H1 (cell line): ENCODE measurements at regions not wholly inside any gene's neighbourhood (a gene's known extent, or its start where the extent isn't known, plus 50 kb on each side); places are given as distances from the start of the nearest gene placed in this dataset.
A peak's percentile ranks its signal among the peaks of the same experiment; 100 is the strongest.

Experiments
- CTCF ChIA-PET: fragments of 300-600 bp; sonication (Branson Sonifier 250); formaldehyde crosslinking; loops from one replicate; lab custom pipeline; 2021; ENCODE audit not compliant: partially characterized antibody; lab: Charles Lee
- POLR2A ChIA-PET: fragments of 300-600 bp; sonication (Branson Sonifier 250); formaldehyde crosslinking; loops from one replicate; lab custom pipeline; 2021; ENCODE audit warnings: inconsistent platforms; ENCODE audit not compliant: partially characterized antibody; lab: Charles Lee
- DNase-seq, 2 experiments: peaks; one replicate each; pipeline versions ENCODE4 v3.0.0 to v3.0.0-alpha.2; 2010 to 2022; ENCODE audit warnings: low spot score in 2 of 2, low read depth in 1 of 2, mixed read lengths in 1 of 2
- FAIRE-seq: peaks from 2 replicates; lab custom pipeline; 2011; peaks lifted over from hg19 to GRCh38; lab: Jason Lieb, UNC
- H2AFZ ChIP-seq: 2 replicates; pipeline ENCODE4 v1.8.1; 2012; ENCODE audit warnings: low read length, inconsistent platforms
- H2AK5ac ChIP-seq: 2 replicates; pipeline ENCODE4 v1.6.1; 2013; ENCODE audit warnings: low read depth, low read length
- H2BK120ac ChIP-seq: replicated peaks from 2 replicates; pipeline ENCODE3; 2013; ENCODE audit warnings: low read depth, low read length, inconsistent platforms
- H2BK12ac ChIP-seq: 2 replicates; pipeline ENCODE4 v1.6.1; 2013; ENCODE audit warnings: low read depth, low read length
- H2BK15ac ChIP-seq: 2 replicates; pipeline ENCODE4 v1.6.1; 2013; ENCODE audit warnings: low read length
- H2BK20ac ChIP-seq: 2 replicates; pipeline ENCODE4 v1.6.1; 2013; ENCODE audit warnings: low read length
- H2BK5ac ChIP-seq: 2 replicates; pipeline ENCODE4 v1.6.1; 2013; ENCODE audit warnings: low read depth, low read length
- H3K14ac ChIP-seq: 2 replicates; pipeline ENCODE4 v1.6.1; 2013; ENCODE audit warnings: inconsistent platforms; ENCODE audit not compliant: insufficient read length
- H3K18ac ChIP-seq: 2 replicates; pipeline ENCODE4 v1.6.1; 2013; ENCODE audit warnings: low read length; ENCODE audit errors: extremely low read depth
- H3K23ac ChIP-seq: 2 replicates; pipeline ENCODE4 v1.6.1; 2013; ENCODE audit warnings: inconsistent platforms; ENCODE audit not compliant: insufficient read length
- H3K23me2 ChIP-seq: 2 replicates; pipeline ENCODE4 v1.6.1; 2013; ENCODE audit warnings: low read depth, low read length
- H3K27ac ChIP-seq: 2 replicates; pipeline ENCODE4 v1.6.1; 2011; ENCODE audit warnings: low read depth, low read length, inconsistent platforms
- H3K27me3 ChIP-seq, 4 experiments: replicated peaks in 1 of 4; 1 replicate in 1 of 4; 2 replicates in 3 of 4; pipeline versions ENCODE4 v1.6.1 to v1.8.1; 2011 to 2013; ENCODE audit warnings: low read length in 3 of 4, mild to moderate bottlenecking in 3 of 4, inconsistent platforms in 2 of 4, mixed read lengths in 2 of 4, moderate library complexity in 1 of 4; ENCODE audit not compliant: control insufficient read depth in 3 of 4, insufficient read depth in 3 of 4; ENCODE audit errors: extremely low read depth in 1 of 4
- H3K36me3 ChIP-seq, 4 experiments: 2 replicates each; pipeline versions ENCODE4 v1.6.1 to v1.8.1; 2011 to 2013; ENCODE audit warnings: mild to moderate bottlenecking in 4 of 4, low read length in 3 of 4, moderate library complexity in 2 of 4, control low read depth in 1 of 4, inconsistent platforms in 1 of 4; ENCODE audit not compliant: insufficient read depth in 4 of 4, control insufficient read depth in 2 of 4
- H3K4ac ChIP-seq: replicated peaks from 2 replicates; pipeline ENCODE3; 2013; ENCODE audit warnings: low read length, low read depth, mixed read lengths, inconsistent platforms; ENCODE audit not compliant: insufficient read length
- H3K4me1 ChIP-seq, 4 experiments: replicated peaks in 1 of 4; 1 replicate in 1 of 4; 2 replicates in 3 of 4; pipeline versions ENCODE4 v1.6.1 to v1.8.1; 2011 to 2013; ENCODE audit warnings: low read length in 3 of 4, inconsistent platforms in 2 of 4, mixed read lengths in 1 of 4; ENCODE audit not compliant: insufficient read depth in 4 of 4, control insufficient read depth in 3 of 4
- H3K4me2 ChIP-seq, 2 experiments: 2 replicates each; pipeline versions ENCODE4 v1.6.1 to v1.8.1; 2011 to 2013; ENCODE audit warnings: low read depth in 2 of 2, low read length in 2 of 2, control low read depth in 1 of 2, inconsistent platforms in 1 of 2, mild to moderate bottlenecking in 1 of 2; ENCODE audit not compliant: insufficient read depth in 1 of 2
- H3K4me3 ChIP-seq, 4 experiments: fragments of 200-600, 300-600 bp in 1 of 4; sonication (generic), shearing (Covaris generic), sonication (Bioruptor Twin) in 1 of 4; 2 replicates each; pipeline versions ENCODE4 v1.5.1 to v1.8.1; 2011 to 2016; ENCODE audit warnings: low read length in 4 of 4, low read depth in 3 of 4, control low read depth in 2 of 4, inconsistent platforms in 2 of 4, mild to moderate bottlenecking in 2 of 4, mixed read lengths in 1 of 4, moderate library complexity in 1 of 4; ENCODE audit not compliant: insufficient read depth in 2 of 4; ENCODE audit errors: extremely low read depth in 1 of 4
- H3K56ac ChIP-seq: replicated peaks from 2 replicates; pipeline ENCODE3; 2013; ENCODE audit warnings: low read depth, mild to moderate bottlenecking, mixed read lengths, low read length, inconsistent platforms; ENCODE audit not compliant: insufficient read length
- H3K79me1 ChIP-seq: 2 replicates; pipeline ENCODE4 v1.6.1; 2013; ENCODE audit warnings: low read depth, low read length, control low read depth
- H3K79me2 ChIP-seq, 2 experiments: 2 replicates each; pipeline versions ENCODE4 v1.6.1 to v1.8.1; 2012 to 2013; ENCODE audit warnings: low read length in 2 of 2, mild to moderate bottlenecking in 2 of 2, inconsistent platforms in 1 of 2; ENCODE audit not compliant: insufficient read depth in 2 of 2, control insufficient read depth in 1 of 2
- H3K9ac ChIP-seq, 4 experiments: replicated peaks in 1 of 4; 1 replicate in 1 of 4; 2 replicates in 3 of 4; pipeline versions ENCODE4 v1.6.1 to v1.8.1; 2011 to 2013; ENCODE audit warnings: low read depth in 3 of 4, low read length in 3 of 4, control low read depth in 2 of 4, mild to moderate bottlenecking in 2 of 4, moderate library complexity in 2 of 4, inconsistent platforms in 1 of 4; ENCODE audit errors: extremely low read depth in 1 of 4
- H3K9me3 ChIP-seq, 2 experiments: 2 replicates each; pipeline versions ENCODE4 v1.6.1 to v1.8.1; 2012 to 2013; ENCODE audit warnings: mild to moderate bottlenecking in 2 of 2, moderate library complexity in 2 of 2, control low read depth in 1 of 2, inconsistent platforms in 1 of 2, low read depth in 1 of 2, low read length in 1 of 2, mixed read lengths in 1 of 2; ENCODE audit not compliant: insufficient read depth in 2 of 2
- H4K20me1 ChIP-seq, 2 experiments: replicated peaks in 1 of 2; 2 replicates each; pipeline versions ENCODE3 to v1.8.1; 2011 to 2013; ENCODE audit warnings: inconsistent platforms in 2 of 2, low read length in 2 of 2, mild to moderate bottlenecking in 1 of 2; ENCODE audit not compliant: insufficient read depth in 2 of 2, control insufficient read depth in 1 of 2
- H4K5ac ChIP-seq: 2 replicates; pipeline ENCODE4 v1.6.1; 2013; ENCODE audit warnings: low read length, low read depth, mixed read lengths, inconsistent platforms; ENCODE audit not compliant: insufficient read length
- H4K8ac ChIP-seq: 2 replicates; pipeline ENCODE4 v1.8.0; 2013; ENCODE audit warnings: mild to moderate bottlenecking, moderate library complexity, low read length, inconsistent platforms; ENCODE audit not compliant: insufficient read depth; ENCODE audit errors: extremely low read depth
- H4K91ac ChIP-seq: replicated peaks from 2 replicates; pipeline ENCODE3; 2013; ENCODE audit warnings: low read length, mixed read lengths, inconsistent platforms; ENCODE audit not compliant: insufficient read length
- FOSL1 ChIP-seq: IDR thresholded peaks from 2 replicates; pipeline ENCODE4 v1.6.1; 2011; ENCODE audit warnings: mild to moderate bottlenecking, low read depth, low read length, moderate library complexity; ENCODE audit not compliant: insufficient read depth
- SRF ChIP-seq: IDR thresholded peaks from 2 replicates; pipeline ENCODE4 v1.6.1; 2011; ENCODE audit warnings: mild to moderate bottlenecking, low read depth, low read length, moderate library complexity
- WGBS, 2 experiments: shearing (Covaris generic) in 1 of 2; methylation state at CpG; one replicate each; pipeline versions ENCODE4 v1.1.6 to v1.1.7; 2013 to 2015; ENCODE audit warnings: low lambda C conversion rate in 2 of 2, mixed read lengths in 2 of 2, inconsistent platforms in 1 of 2, low coverage in 1 of 2, missing lambda C conversion rate in 1 of 2; ENCODE audit not compliant: insufficient replicate concordance in 2 of 2, insufficient coverage in 1 of 2, insufficient read length in 1 of 2; ENCODE audit errors: extremely low coverage in 1 of 2, missing lambda C conversion rate in 1 of 2; 5-methylcytosine and 5-hydroxymethylcytosine counted together

- Histone ChIP-seq H2BK5ac (no peak overlapping the region), H3K14ac (no peak overlapping the region), H4K8ac (no peak overlapping the region), H3K56ac (no peak overlapping the region), H3K4me3 (no peak overlapping the region), H3K23me2 (no peaks in the 10 kb centered on the region), H3K79me1 (no peaks in the 10 kb centered on the region), H3K4me1 (peaks cover 8 to 14% (median 11%) of the 10 kb centered on the region in 4 experiments), H3K9ac (no peak overlapping the region), H4K91ac (no peak overlapping the region), H3K4me2 (no peak overlapping the region), H3K79me2 (no peaks in the 10 kb centered on the region), H4K5ac (no peak overlapping the region), H3K9me3 (no peaks in the 10 kb centered on the region), H3K27me3 (no peaks in the 10 kb centered on the region), H2BK20ac (no peak overlapping the region; the same call in 1 of the 2 replicates), H2AK5ac (no peak overlapping the region), H3K18ac (peak overlapping the region; percentile 74; the same call in 1 of the 2 replicates), H2BK120ac (no peak overlapping the region), H2BK15ac (peak overlapping the region; percentile 75; the same call in 1 of the 2 replicates), H2BK12ac (no peak overlapping the region), H3K4ac (no peak overlapping the region), H4K20me1 (no peaks in the 10 kb centered on the region), H3K23ac (no peak overlapping the region), H2AFZ (no peak overlapping the region), H3K27ac (no peak overlapping the region), H3K36me3 (no peaks in the 10 kb centered on the region)
- ChIA-PET CTCF (no interaction called here), POLR2A (interaction anchor here (0.6 to 1.4 kb wide), 2 partner anchors 150 to 572 kb away, joined by 3 read pairs; no protein-coding TSS in a partner anchor)
- WGBS, 2 experiments, result 90% methylated on average over 10 of the region's 10 CpGs; no CpG with 5 or more reads in 1 of the 2 experiments
- DNase-seq, result no peak
- no peak for FAIRE-seq
- peak; percentile 67 for TF ChIP-seq SRF
- no peak for TF ChIP-seq FOSL1
Observed at GRCh38 chr15:62894322-62895085, 148.0 kb upstream of the TPM1 start.
